Ectodermal cell (in vitro differentiated cells): ENCODE measurements at regions not wholly inside any gene's neighbourhood (a gene's known extent, or its start where the extent isn't known, plus 50 kb on each side); places are given as distances from the start of the nearest gene placed in this dataset.
"Not testable (repeated sequence)": the region's sequence is repeated elsewhere in the genome, so short reads cannot be mapped to it uniquely, and the experiment has no call there.

Experiments used
- H3K27ac ChIP-seq: 2 replicates; pipeline ENCODE4 v1.7.0; 2013; ENCODE audit warnings: mild to moderate bottlenecking, low read depth, low read length; ENCODE audit not compliant: insufficient read depth, poor library complexity, severe bottlenecking
- H3K27me3 ChIP-seq: 2 replicates; pipeline ENCODE4 v1.7.0; 2013; ENCODE audit warnings: mild to moderate bottlenecking, low read length; ENCODE audit not compliant: insufficient read depth, control insufficient read depth, poor library complexity, severe bottlenecking
- H3K36me3 ChIP-seq: one replicate; pipeline ENCODE4 v1.7.0; 2013; ENCODE audit warnings: low read length; ENCODE audit not compliant: control insufficient read depth, insufficient read depth
- H3K4me1 ChIP-seq: one replicate; pipeline ENCODE4 v1.7.0; 2013; ENCODE audit warnings: low read length; ENCODE audit not compliant: control insufficient read depth, insufficient read depth
- H3K4me3 ChIP-seq: 2 replicates; pipeline ENCODE4 v1.7.0; 2013; ENCODE audit warnings: low read depth, low read length, control low read depth; ENCODE audit not compliant: insufficient read depth
- H3K9me3 ChIP-seq: 2 replicates; pipeline ENCODE4 v1.7.0; 2013; ENCODE audit warnings: mild to moderate bottlenecking, low read length, moderate library complexity; ENCODE audit not compliant: control insufficient read depth
- WGBS, 2 experiments: methylation state at CpG; one replicate each; pipeline ENCODE4 v1.1.7; 2013; ENCODE audit warnings: missing lambda C conversion rate in 2 of 2; 5-methylcytosine and 5-hydroxymethylcytosine counted together

DNA sequence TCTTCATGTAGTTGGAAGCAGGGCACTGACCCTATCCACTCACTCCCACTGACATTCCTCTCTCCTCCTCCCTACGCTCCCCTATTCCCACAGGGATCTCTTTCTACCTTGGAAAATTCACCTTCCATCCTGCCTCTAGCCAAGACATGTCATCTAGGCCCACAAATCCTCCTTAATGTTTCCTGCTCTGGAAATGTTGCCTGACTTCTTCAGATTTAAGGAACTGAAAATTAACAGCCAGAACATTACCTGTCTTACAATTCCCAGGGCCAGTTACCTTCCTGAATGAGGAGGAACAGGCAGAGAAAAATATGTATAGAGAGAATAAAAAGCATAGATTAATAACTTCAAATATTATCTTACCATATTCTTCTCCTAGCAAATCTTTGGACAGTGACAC, 147.3 kb downstream of the MRPL39 start:
- Histone ChIP-seq H3K36me3 (no peaks in the 10 kb centered on the region), H3K27ac (no peak overlapping the region)
- WGBS, 2 experiments, result 89 to 92% methylated on average over 1 of the region's 1 CpG

GRCh38 chr21:25459365-25459764, 147.9 kb downstream of the MRPL39 start:
- no peak overlapping the region for H3K4me3 ChIP-seq
- H3K27ac ChIP-seq, result no peak overlapping the region
- H3K27me3 ChIP-seq, result no peaks in the 10 kb centered on the region
- no peaks in the 10 kb centered on the region for H3K4me1 ChIP-seq
- H3K9me3 ChIP-seq, result no peaks in the 10 kb centered on the region
- H3K36me3 ChIP-seq, result no peaks in the 10 kb centered on the region

More for the DNA sequence above, 147.3 kb downstream of the MRPL39 start:
- H3K9me3 ChIP-seq, result no peaks in the 10 kb centered on the region
- no peaks in the 10 kb centered on the region for H3K4me1 ChIP-seq
- no peaks in the 10 kb centered on the region for H3K27me3 ChIP-seq
- H3K4me3 ChIP-seq, result no peak overlapping the region

DNA sequence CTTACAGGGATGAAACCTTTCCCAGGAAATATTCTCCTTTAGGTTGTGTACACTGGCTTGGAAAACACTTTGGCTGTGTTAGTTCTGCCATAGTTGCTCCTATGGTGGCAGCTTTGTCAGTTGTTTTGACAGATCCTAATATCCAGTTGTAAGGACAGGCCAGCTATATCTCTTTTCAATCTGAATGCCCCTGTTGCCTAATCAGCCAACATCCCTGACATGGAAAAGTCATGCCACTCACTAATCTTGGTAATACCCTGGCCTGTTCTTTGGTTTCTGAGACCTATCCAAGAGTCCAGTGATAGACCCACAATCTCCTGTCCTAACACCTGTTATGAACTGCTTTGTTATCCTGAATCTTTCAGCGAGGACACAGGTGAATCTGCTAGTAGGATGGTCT, 148.8 kb downstream of the MRPL39 start:
- Histone ChIP-seq H3K27me3 (no peaks in the 10 kb centered on the region), H3K9me3 (no peaks in the 10 kb centered on the region), H3K36me3 (no peaks in the 10 kb centered on the region), H3K4me1 (no peaks in the 10 kb centered on the region), H3K4me3 (no peak overlapping the region), H3K27ac (no peak overlapping the region)
- WGBS, 2 experiments, result no CpG with 5 or more reads among the region's 1 CpG

DNA sequence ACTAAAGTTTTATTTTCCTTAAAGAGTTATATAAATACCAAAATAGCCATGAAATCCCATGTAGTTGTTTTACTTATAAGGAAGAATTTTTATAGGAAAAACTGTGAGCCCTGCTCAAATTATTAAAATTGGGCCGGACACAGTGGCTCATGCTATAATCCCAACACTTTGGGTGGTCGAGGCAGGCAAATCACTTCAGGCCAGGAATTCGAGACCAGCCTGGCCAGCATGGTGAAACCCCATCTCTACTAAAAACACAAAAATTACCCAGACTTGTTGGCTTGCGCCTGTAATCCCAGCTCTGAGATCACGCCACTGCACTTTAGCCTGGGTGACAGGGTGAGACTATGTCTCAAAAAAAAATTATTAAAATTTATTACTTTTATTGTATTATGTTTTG, 149.3 kb downstream of the MRPL39 start:
- H3K4me3 ChIP-seq, result no peak overlapping the region
- H3K27me3 ChIP-seq, result no peaks in the 10 kb centered on the region
- H3K4me1 ChIP-seq, result no peaks in the 10 kb centered on the region
- no peaks in the 10 kb centered on the region for H3K9me3 ChIP-seq
- no peak overlapping the region for H3K27ac ChIP-seq
- H3K36me3 ChIP-seq, result no peaks in the 10 kb centered on the region
- 68 to 85% methylated on average over 4 to 5 of the region's 5 CpGs for WGBS, 2 experiments

- Histone ChIP-seq H3K27me3 (no peaks in the 10 kb centered on the region), H3K4me3 (no peak overlapping the region), H3K9me3 (no peaks in the 10 kb centered on the region), H3K4me1 (no peaks in the 10 kb centered on the region), H3K36me3 (no peaks in the 10 kb centered on the region), H3K27ac (no peak overlapping the region)
- WGBS, 2 experiments, result no CpG with 5 or more reads among the region's 1 CpG
These were observed 149.9 kb downstream of the MRPL39 start for GRCh38 chr21:25457411-25457810.

DNA sequence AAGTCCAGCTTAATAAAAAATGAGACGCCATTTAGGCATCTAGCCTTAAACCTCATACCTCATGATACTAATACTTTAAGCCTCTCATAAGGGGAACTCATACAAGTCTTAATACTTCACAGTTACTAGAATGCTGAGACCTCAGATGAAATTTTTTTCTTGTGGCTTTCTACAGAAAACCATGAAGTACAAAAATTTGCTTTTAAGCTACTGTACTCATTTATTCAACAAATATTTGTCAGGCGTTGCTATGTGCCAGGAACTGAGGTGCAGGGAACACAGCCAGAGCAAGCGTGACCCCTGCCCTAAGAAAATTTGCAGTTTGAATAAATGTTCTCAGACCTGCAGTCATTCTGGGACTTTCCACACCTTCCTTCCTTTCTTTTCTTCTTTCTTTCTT, 150.6 kb downstream of the MRPL39 start:
- no peaks in the 10 kb centered on the region for H3K36me3 ChIP-seq
- H3K9me3 ChIP-seq, result no peaks in the 10 kb centered on the region
- no peaks in the 10 kb centered on the region for H3K27me3 ChIP-seq
- H3K27ac ChIP-seq, result no peak overlapping the region
- 92 to 94% methylated on average over 3 of the region's 3 CpGs for WGBS, 2 experiments
- H3K4me3 ChIP-seq, result no peak overlapping the region
- H3K4me1 ChIP-seq, result no peaks in the 10 kb centered on the region

- H3K4me1 ChIP-seq, result no peaks in the 10 kb centered on the region
- no peak overlapping the region for H3K4me3 ChIP-seq
- H3K27ac ChIP-seq, result no peak overlapping the region
- H3K9me3 ChIP-seq, result no peaks in the 10 kb centered on the region
- no peaks in the 10 kb centered on the region for H3K36me3 ChIP-seq
- H3K27me3 ChIP-seq, result no peaks in the 10 kb centered on the region
These were observed 153.8 kb downstream of the MRPL39 start for GRCh38 chr21:25453524-25453923.

DNA sequence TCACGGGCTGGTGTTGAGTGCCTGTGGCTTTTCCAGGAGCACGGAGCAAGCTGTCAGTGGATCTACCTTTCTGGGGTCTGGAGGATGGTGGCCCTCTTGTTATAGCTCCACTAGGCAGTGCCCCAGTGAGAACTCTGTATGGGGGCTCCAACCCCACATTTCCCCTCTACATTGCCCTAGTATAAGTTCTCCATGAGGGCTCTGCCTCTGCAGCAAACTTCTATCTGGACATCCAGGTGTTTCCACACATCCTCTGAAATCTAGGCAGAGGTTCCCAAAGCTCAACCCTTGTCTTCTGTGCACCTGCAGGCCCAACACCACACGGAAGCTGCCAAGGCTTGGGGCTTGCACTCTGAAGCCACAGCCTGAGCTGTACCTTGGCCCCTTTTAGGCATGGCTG, 157.3 kb downstream of the MRPL39 start:
- H3K4me3 ChIP-seq, result no peak overlapping the region
- WGBS, 2 experiments, result 89% methylated on average over 3 of the region's 3 CpGs
- H3K27me3 ChIP-seq, result no peaks in the 10 kb centered on the region
- H3K9me3 ChIP-seq, result no peaks in the 10 kb centered on the region
- no peak overlapping the region for H3K27ac ChIP-seq
- no peaks in the 10 kb centered on the region for H3K36me3 ChIP-seq
- no peaks in the 10 kb centered on the region for H3K4me1 ChIP-seq

DNA sequence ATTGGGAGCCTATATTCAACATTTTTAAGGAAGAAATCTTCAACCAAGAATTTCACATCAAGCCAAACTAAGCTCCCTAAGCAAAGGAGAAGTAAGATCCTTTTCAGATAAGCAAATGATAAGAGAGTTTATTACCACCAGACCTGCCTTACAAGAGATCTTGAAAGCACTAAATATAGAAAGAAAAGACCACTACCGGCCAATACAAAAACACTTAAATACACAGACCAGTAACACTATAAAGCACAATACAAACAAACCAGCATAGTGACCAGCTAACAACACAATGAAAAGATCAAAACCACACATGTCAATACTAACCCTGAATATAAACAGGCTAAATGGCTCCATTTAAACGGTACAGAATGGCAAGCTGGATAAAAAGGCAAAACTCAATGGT, 165.4 kb downstream of the MRPL39 start:
- H3K4me1 ChIP-seq, result no peaks in the 10 kb centered on the region
- 80 to 85% methylated on average over 2 of the region's 2 CpGs for WGBS, 2 experiments
- no peak overlapping the region for H3K27ac ChIP-seq
- no peak overlapping the region for H3K4me3 ChIP-seq
- H3K27me3 ChIP-seq, result no peaks in the 10 kb centered on the region
- H3K9me3 ChIP-seq, result no peaks in the 10 kb centered on the region
- H3K36me3 ChIP-seq, result no peaks in the 10 kb centered on the region

GRCh38 chr21:25437465-25437864, 169.8 kb downstream of the MRPL39 start:
- not testable (repeated sequence) for H3K4me1 ChIP-seq, H3K4me3 ChIP-seq, H3K27me3 ChIP-seq, H3K36me3 ChIP-seq, H3K27ac ChIP-seq, H3K9me3 ChIP-seq
- 86 to 87% methylated on average over 2 of the region's 2 CpGs for WGBS, 2 experiments

- H3K36me3 ChIP-seq, result no peaks in the 10 kb centered on the region
- H3K27ac ChIP-seq, result no peak overlapping the region
- no peaks in the 10 kb centered on the region for H3K9me3 ChIP-seq
- H3K4me3 ChIP-seq, result no peak overlapping the region
- H3K4me1 ChIP-seq, result no peaks in the 10 kb centered on the region
- H3K27me3 ChIP-seq, result no peaks in the 10 kb centered on the region
These were observed 178.7 kb downstream of the MRPL39 start for GRCh38 chr21:25428537-25428936.
